Left lung (tissue), 4 donors: ENCODE measurements at regions not wholly inside any gene's neighbourhood (a gene's known extent, or its start where the extent isn't known, plus 50 kb on each side); places are given as distances from the start of the nearest gene placed in this dataset.

Experiments
- ATAC-seq: fragments of 200-7000 bp; cut with Tn5 transposase; one replicate; pipeline ENCODE4 v1.9.1; 2020; ENCODE audit warnings: moderate library complexity
- DNase-seq, 4 donors: peaks; one replicate each; pipeline ENCODE4 v3.0.0-alpha.2; 2013 to 2020
- H3K27ac ChIP-seq, 2 donors: fragments of 200-600 bp; sonication (generic) in 1 of 2; one replicate each; pipeline versions ENCODE4 v1.5.0 to v1.8.0; 2020 to 2021
- H3K27me3 ChIP-seq, 2 donors: fragments of 200-600 bp; sonication (generic) in 1 of 2; one replicate each; pipeline versions ENCODE4 v1.5.0 to v1.8.0; 2020 to 2021
- H3K36me3 ChIP-seq, 2 donors: fragments of 200-600 bp; sonication (generic) in 1 of 2; one replicate each; pipeline versions ENCODE4 v1.5.0 to v1.8.0; 2020 to 2021
- H3K4me1 ChIP-seq, 2 donors: fragments of 200-600 bp; one replicate each; pipeline ENCODE4 v1.8.0; 2021
- H3K4me3 ChIP-seq, 2 donors: fragments of 200-600 bp; sonication (generic) in 1 of 2; one replicate each; pipeline versions ENCODE4 v1.5.0 to v1.8.0; 2020 to 2021; ENCODE audit warnings: mild to moderate bottlenecking in 1 of 2
- H3K9me3 ChIP-seq, 2 donors: fragments of 200-600 bp; sonication (generic) in 1 of 2; one replicate each; pipeline versions ENCODE4 v1.5.0 to v1.8.0; 2020 to 2021
- intact Hi-C, 2 donors: fragments of 100-400 bp; cut with DNase I; formaldehyde crosslinking; loops; one replicate each; pipeline versions ENCODE4 v1.11.2 to v1.14.2; 2022
- TF ChIP-seq, protein P1 (sequence below), 2 donors: fragments of 200-600 bp; sonication (generic) in 1 of 2; IDR thresholded peaks; one replicate each; pipeline versions ENCODE4 v1.5.0 to v1.8.0; 2021; ENCODE audit warnings: antibody characterized with exemption in 2 of 2
- donor health status: DM: no; HTN: yes; CAD: no.
- donor health status: DM: no; HTN: no; CAD: no.

DNA sequence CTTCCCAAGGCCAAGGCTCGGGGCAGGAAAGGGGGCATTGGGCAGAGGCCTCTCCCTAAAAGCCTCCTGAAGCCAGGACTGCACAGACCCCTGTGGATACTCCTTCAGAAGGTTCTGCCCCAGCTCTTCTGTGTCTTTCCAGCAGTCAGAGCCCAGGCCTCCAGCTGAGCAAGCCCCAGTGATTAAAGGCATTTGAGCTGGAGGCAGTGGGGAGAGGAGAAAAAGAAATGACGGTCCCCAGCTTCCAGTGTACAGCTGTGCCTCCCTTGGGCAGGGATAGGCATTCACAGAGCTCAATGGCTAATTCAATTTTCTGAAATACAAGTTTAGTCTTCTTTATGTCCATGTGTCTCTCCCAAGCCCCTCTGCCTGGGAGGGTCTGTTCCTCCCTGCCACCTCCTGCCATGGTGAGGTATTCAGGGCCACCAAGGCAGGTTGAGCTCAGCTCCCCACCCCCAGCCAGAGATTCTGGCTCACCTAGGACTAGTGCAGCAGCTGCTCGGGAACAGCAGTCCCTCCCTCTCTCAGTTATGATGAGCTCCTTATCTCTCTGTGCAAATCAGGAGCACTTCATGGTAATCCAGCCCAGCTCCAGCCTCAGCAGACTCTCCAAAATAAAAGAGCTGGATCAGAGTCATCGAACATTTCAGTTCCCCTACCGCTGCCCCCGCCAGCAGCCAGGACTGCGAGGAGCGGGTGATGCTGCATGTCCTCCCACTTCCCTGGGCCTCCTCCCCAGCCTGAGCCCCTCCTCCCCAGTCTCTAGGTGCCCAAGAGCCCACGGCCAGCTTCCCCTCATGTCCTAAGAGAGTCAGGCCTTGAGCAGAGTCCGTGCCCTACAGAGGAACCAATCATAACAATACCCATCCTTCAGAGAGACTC, 208.4 kb upstream of the ZC3H12A start:
- H3K9me3 ChIP-seq = no peaks in the 10 kb centered on the region
- H3K27ac ChIP-seq = no peak overlapping the region
- intact Hi-C loops = no loop called here
- no peaks in the 10 kb centered on the region for H3K4me1 ChIP-seq
- peaks cover 0 to 31% of the 10 kb centered on the region in 2 donors for H3K27me3 ChIP-seq
- H3K4me3 ChIP-seq = no peak overlapping the region
- DNase-seq = no peak
- no peaks in the 10 kb centered on the region for H3K36me3 ChIP-seq
- no peak for ATAC-seq
- TF ChIP-seq, protein P1, sequence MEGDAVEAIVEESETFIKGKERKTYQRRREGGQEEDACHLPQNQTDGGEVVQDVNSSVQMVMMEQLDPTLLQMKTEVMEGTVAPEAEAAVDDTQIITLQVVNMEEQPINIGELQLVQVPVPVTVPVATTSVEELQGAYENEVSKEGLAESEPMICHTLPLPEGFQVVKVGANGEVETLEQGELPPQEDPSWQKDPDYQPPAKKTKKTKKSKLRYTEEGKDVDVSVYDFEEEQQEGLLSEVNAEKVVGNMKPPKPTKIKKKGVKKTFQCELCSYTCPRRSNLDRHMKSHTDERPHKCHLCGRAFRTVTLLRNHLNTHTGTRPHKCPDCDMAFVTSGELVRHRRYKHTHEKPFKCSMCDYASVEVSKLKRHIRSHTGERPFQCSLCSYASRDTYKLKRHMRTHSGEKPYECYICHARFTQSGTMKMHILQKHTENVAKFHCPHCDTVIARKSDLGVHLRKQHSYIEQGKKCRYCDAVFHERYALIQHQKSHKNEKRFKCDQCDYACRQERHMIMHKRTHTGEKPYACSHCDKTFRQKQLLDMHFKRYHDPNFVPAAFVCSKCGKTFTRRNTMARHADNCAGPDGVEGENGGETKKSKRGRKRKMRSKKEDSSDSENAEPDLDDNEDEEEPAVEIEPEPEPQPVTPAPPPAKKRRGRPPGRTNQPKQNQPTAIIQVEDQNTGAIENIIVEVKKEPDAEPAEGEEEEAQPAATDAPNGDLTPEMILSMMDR (IDR thresholded peaks at IDR 0.05) = no peak

DNA sequence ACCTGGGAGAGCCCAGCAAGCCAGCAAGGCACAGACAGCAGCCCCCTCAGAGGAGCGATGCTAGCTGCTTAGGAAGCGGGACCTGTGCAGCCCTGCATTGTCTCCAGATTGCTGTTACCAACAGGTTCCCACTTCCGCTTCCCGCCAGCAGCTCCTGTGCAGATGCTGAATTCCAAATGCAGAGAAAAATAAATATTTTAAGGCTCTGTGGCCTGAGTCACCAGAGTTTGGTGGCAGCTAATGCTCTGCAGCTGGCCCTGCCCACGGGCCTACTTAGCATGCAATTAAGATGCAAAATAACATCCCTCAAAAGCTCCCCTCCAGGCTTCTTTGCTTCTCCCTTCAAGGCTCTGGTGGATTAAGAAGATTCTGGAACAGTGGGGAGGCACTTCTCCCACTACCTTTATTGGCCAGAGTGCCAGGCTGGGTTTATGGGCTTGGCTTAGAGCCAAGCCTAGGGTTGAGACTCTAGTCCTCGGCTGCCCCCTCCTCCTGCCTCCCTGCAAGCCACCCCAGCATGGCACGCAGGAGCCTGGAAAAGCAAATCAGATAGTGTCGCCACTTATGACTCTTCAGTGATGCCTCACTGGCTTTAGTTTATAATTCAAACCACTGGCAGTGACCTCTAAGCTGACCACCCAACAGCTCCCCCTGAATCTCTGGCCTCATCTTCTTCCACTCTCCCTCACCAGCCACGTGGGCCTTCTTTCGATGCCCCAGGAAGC, 207.1 kb upstream of the ZC3H12A start:
- Histone ChIP-seq H3K4me1 (no peaks in the 10 kb centered on the region), H3K36me3 (no peaks in the 10 kb centered on the region), H3K27me3 (peaks cover 0 to 30% of the 10 kb centered on the region in 2 donors), H3K4me3 (no peak overlapping the region), H3K27ac (no peak overlapping the region), H3K9me3 (no peaks in the 10 kb centered on the region)
- DNase-seq = no peak
- ATAC-seq = no peak
- TF ChIP-seq, protein P1 (IDR thresholded peaks at IDR 0.05) = no peak
- intact Hi-C loops = no loop called here

DNA sequence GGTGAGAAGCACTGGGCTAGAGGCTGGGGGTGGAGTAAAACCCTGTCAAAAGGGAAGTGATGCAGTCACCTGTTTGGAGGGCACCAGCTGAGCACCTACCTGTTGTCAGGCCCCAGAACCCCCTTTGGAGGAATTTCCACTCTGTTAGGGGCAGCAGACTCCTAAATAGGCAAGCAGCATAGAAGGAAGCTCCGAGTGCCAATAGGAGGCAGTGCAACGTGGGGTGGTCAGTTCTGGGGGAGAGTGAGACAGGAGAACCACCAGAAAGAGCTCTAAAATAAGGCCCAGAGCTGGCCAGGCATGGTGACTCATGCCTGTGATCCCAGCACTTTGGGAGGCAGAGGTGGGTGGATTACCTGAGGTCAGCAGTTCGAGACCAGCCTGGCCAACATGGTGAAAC, 203.7 kb upstream of the ZC3H12A start:
- ATAC-seq = no peak
- no peak for DNase-seq
- intact Hi-C loops = no loop called here
- no peaks in the 10 kb centered on the region for H3K9me3 ChIP-seq
- TF ChIP-seq, protein P1 (IDR thresholded peaks at IDR 0.05) = no peak
- no peaks in the 10 kb centered on the region for H3K4me1 ChIP-seq
- no peak overlapping the region for H3K27ac ChIP-seq
- H3K4me3 ChIP-seq = no peak overlapping the region
- peaks cover 0 to 37% of the 10 kb centered on the region in 2 donors for H3K27me3 ChIP-seq
- H3K36me3 ChIP-seq = no peaks in the 10 kb centered on the region

DNA sequence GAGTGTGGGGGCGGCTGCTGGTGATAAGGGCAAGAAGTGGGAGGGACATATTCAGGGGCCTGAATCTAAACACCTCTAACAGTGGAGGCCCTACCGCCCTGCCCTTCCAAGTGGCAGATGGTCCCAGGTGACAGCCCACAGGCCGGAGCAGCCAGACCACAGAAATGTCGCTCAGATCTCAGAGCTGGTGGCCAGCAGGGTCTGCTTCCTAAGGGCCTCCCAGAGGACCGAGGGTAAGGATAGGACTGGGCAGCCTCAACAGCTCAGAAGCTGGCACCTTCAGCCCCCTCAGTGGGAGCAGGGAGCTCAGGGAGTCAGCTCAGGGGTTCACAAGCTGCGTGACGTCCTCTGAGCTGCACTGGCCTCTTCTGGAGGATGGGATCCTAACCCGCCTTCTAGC, 201.8 kb upstream of the ZC3H12A start:
- DNase-seq = no peak
- TF ChIP-seq, protein P1 (IDR thresholded peaks at IDR 0.05) = no peak
- H3K4me3 ChIP-seq = no peak overlapping the region
- peaks cover 0 to 36% of the 10 kb centered on the region in 2 donors for H3K27me3 ChIP-seq
- H3K27ac ChIP-seq = no peak overlapping the region
- ATAC-seq = no peak
- no peaks in the 10 kb centered on the region for H3K9me3 ChIP-seq
- H3K4me1 ChIP-seq = no peaks in the 10 kb centered on the region
- intact Hi-C loops = no loop called here
- H3K36me3 ChIP-seq = no peaks in the 10 kb centered on the region

DNA sequence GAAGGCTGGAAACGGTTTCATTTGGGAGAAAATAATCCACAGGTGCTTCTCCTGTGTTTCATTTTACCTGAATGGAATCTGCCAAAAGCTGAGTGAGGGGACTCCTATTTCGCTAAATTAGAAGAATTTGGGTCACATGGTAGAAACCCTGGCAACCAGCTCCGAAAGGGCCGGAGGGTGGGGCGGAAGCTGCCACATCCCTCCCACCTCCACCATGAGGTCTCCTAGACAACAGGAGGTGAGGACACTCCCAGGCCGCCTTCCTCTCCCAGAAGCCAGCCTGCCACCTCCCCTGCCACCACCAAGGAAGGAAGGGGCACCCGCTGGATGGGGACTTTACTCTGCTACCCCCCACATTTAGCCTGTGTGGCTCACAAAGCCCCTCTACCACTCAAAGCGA, 199.9 kb upstream of the ZC3H12A start:
- DNase-seq (no peak), ATAC-seq (no peak)
- H3K9me3 ChIP-seq = no peaks in the 10 kb centered on the region
- TF ChIP-seq, protein P1 (IDR thresholded peaks at IDR 0.05) = no peak
- intact Hi-C loops = no loop called here
- no peak overlapping the region for H3K4me3 ChIP-seq
- H3K36me3 ChIP-seq = no peaks in the 10 kb centered on the region
- no peaks in the 10 kb centered on the region for H3K4me1 ChIP-seq
- H3K27ac ChIP-seq = no peak overlapping the region
- peaks cover 0 to 46% of the 10 kb centered on the region in 2 donors for H3K27me3 ChIP-seq
